Left cardiac atrium (tissue), 4 donors: ENCODE measurements at regions not wholly inside any gene's neighbourhood (a gene's known extent, or its start where the extent isn't known, plus 50 kb on each side); places are given as distances from the start of the nearest gene placed in this dataset.
A peak's percentile ranks its signal among the peaks of the same experiment; 100 is the strongest.
"Not testable (repeated sequence)": the region's sequence is repeated elsewhere in the genome, so short reads cannot be mapped to it uniquely, and the experiment has no call there.

ENCODE experiments used
- ATAC-seq, 2 donors: fragments of 200-7000 bp; cut with Tn5 transposase; one replicate each; pipeline ENCODE4 v1.9.1; 2020; ENCODE audit warnings: mild to moderate bottlenecking in 2 of 2, moderate library complexity in 2 of 2
- DNase-seq: peaks from one replicate; pipeline ENCODE4 v3.0.0-alpha.2; 2020
- intact Hi-C, 2 donors: fragments of 100-400 bp; cut with DNase I; formaldehyde crosslinking; loops; one replicate each; pipeline versions ENCODE4 v1.14.1 to v1.15.1; 2022 to 2023
- donor health status: DM: no; HTN: yes; CAD: no.
- donor health status: DM: no; HTN: yes; CAD: no; lungs with severe emphysema.
- donor health status: DM: yes; HTN: yes; CAD: no.
- donor health status: Dilated cardiomyopathy.

DNA sequence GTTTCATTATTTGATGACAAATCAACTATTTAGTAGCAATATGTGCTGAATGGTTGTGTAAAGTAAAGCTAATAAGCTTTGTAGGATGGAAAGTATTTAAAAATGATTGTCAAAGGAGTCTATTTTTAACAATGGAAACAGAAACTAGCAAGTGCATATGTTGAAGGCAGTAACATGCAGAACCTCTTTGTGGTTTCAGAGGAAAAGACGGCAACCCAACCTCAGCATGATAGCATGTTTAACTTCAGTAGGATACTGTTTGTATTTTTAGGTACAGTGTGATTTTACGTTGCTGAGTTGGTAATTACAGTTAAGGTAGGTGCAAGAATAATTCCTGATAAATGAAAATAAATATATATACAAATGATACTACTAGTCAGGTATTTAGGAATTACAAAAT is 545.4 kb downstream of the CDY1 start:
- DNase-seq, intact Hi-C loops, ATAC-seq: not testable (repeated sequence)

DNA sequence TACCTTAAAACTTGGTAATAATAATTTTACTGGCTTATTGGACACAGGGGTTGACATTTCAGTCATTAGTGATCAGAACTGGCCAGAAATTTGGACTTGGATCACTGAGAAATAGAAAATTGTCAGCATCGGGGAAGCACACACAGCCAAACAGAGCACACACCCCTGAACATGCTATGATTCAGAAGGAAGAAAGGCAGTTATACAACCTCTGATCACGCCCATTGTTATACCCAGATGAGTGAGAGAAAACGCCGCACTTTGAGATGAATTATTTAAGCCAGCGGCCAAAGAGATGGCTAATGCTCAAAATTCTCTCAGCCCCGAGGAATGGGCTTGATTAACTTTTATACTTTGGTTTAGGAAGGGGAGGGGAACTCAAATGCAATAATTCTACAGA is 557.4 kb downstream of the CDY1 start:
- ATAC-seq, DNase-seq, intact Hi-C loops: not testable (repeated sequence)

DNA sequence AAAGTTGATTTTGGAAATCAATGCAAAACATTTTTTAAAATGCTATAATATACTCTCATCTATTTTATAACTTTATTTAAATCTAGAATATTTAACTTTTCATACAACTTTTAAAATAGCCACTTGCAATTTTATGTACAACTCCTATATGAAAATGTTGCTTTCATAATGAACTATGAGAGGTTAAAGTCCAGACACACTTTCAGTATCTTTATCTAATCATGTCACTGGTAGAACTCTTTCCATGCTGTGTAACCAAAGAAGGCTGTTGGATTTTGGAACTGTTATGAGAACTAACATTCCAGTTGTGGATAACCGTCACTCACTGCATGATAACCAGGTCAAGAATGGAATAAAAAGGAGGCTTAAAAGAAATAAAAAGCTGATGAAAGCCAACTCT is 603.1 kb downstream of the CDY1 start:
- intact Hi-C loops, ATAC-seq: not testable (repeated sequence)

GRCh38 chrY:26225468-26225867 is 603.6 kb downstream of the CDY1 start:
- DNase-seq, ATAC-seq, intact Hi-C loops: not testable (repeated sequence)

More for the DNA sequence above, 603.1 kb downstream of the CDY1 start:
- not testable (repeated sequence) for DNase-seq

- DNase-seq, intact Hi-C loops, ATAC-seq: not testable (repeated sequence)
Observed at GRCh38 chrY:26240944-26241343, 619.0 kb downstream of the CDY1 start.

DNA sequence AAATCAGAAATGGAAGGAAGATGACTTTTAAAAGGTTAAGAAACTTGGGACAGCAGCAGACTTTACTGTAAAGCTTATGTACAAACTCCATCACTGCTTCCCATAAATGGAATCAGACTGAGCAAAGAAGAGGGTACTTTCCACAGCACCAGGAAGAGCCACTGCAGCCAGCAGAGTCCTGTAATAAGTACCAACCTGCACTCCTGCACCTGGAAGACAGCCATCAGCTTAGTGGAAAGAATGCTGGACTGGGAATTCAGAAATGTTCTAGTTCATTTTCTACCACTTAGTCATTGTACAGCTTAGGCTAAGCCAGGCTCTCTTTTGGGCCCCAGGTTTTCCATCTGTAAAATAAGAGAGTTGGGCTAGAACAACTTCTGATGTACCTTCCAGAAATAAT is 632.3 kb downstream of the CDY1 start:
- intact Hi-C loops, DNase-seq: not testable (repeated sequence)
- ATAC-seq, result peak in 1 of 2 donors; percentile 44

DNA sequence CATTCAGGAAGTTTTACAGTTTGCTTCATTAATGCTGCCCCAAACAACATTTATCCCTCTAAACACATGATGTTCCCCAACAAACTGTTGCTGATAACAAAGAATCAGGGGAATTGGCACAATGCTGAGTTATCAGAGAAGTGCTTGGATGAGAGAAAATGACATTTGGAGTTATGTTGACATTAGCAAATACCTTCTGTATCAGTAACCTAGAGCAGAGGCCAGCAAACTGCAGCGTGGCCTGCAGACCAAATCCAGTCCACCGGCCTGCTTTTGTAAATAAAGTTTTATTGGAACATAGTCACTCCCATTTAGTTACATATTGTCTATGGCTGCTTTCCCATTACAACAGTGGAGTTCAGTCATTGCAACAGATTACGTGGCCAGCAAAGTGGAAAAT is 643.5 kb downstream of the CDY1 start:
- ATAC-seq, DNase-seq: not testable (repeated sequence)

DNA sequence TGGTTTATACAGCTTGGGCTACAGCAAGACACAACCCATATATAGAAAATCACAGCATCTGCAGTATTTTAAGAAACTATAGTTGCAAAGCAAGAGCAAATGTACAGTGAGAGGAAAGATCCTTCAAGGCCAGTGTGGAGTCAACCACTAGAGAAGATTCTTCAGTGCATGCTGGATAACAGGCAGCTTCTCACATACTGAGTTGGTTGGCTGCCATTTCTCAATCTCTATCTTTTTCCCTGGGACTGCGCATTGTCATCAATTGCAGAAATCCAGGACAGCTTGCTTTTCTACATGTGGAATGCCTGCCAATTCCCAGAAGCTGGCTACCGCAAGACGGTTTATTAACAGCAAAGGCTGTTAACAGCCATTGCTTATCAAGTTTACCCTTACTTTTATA is 646.5 kb downstream of the CDY1 start:
- intact Hi-C loops, DNase-seq: not testable (repeated sequence)
- ATAC-seq, result peak in 1 of 2 donors; percentile 43

More for the DNA sequence above, 643.5 kb downstream of the CDY1 start:
- intact Hi-C loops, result not testable (repeated sequence)

DNA sequence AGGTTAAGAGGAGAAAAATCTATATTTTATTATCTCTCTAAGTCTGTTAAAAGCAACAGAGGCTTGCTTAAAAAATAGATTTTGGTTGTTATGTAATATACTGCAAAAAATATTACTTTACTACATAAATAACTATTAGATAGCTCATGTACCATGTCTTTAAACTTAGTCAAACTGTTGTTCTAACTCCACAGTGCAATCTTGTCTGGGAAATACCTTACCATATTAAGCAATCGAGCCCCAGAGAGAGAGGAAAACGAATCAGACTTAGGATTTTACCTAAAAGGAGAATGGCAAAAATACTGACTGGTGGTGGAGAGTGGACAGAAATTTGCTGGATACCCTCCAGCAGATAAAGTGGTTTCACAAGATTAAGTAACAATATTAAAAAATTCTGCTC is 647.0 kb downstream of the CDY1 start:
- DNase-seq, intact Hi-C loops: not testable (repeated sequence)
- peak in 1 of 2 donors; percentile 71 for ATAC-seq

- DNase-seq, intact Hi-C loops, ATAC-seq: not testable (repeated sequence)
Observed at GRCh38 chrY:26273089-26273488, 651.2 kb downstream of the CDY1 start.

DNA sequence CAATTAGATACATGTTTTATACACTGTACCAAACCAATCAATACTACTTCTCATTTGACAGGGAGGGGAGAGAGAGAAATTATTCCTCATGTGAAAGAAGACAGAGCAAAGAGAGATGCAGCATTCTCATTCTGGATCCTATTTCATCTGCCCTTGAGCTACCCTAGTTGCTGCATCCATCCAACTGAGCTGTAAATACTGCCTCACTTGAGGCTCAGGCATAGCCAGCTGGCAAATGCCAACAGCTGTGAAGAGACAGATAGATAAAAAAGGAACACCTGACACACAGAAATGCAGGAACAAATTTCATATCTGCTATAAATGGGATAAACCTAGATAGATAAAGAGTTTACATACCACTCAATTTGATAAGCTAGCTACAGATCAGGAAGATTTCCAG is 684.1 kb downstream of the CDY1 start:
- ATAC-seq, DNase-seq, intact Hi-C loops: not testable (repeated sequence)

GRCh38 chrY:26306630-26307385 is 684.9 kb downstream of the CDY1 start:
- ATAC-seq, DNase-seq, intact Hi-C loops: not testable (repeated sequence)

- not testable (repeated sequence) for ATAC-seq, DNase-seq
Observed at GRCh38 chrY:26308308-26308707, 686.4 kb downstream of the CDY1 start.

GRCh38 chrY:26315065-26315464 is 693.1 kb downstream of the CDY1 start:
- intact Hi-C loops, ATAC-seq, DNase-seq: not testable (repeated sequence)

More at GRCh38 chrY:26308308-26308707, 686.4 kb downstream of the CDY1 start:
- intact Hi-C loops, result not testable (repeated sequence)

- ATAC-seq, DNase-seq, intact Hi-C loops: not testable (repeated sequence)
Observed at GRCh38 chrY:26319488-26320202, 697.7 kb downstream of the CDY1 start.

- DNase-seq, intact Hi-C loops, ATAC-seq: not testable (repeated sequence)
Observed at GRCh38 chrY:26322756-26323155, 700.8 kb downstream of the CDY1 start.

DNA sequence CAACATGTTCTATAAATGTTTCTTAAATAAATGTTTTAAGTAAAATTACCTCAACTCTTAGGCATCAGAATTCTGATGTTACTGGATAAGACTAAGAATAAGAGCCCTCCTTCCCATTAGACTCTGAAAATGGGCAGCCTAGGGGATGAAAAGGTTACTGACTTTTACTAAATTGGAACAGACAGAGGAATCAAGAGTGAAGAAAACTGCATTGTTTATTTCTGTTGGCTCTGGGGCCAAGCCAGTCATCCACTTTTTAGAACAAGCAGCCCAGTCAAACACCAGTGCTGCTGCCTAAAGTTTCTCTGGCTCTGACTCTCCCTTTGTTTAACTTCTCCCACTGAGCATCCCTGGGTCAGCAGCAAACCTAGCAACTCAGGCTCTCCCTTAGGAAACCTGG is 731.0 kb downstream of the CDY1 start:
- ATAC-seq, intact Hi-C loops, DNase-seq: not testable (repeated sequence)

DNA sequence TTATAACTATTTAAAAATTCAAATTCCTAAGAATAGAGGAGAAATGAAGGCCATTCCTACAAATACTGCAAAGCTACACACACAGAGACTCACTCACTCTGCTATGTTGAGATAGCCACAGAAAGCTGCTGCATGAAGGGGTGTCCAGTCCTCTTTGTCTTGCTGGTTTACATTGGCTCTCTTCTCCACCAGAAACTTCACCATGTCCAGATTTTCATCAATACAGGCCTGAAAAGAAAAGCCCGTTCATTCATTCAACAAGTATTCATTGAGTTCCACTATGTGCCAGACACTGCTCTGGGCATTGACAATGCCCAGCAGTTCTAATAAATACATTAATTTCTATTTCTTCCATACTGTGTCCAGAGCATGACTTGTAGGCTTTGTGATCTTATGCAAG is 732.3 kb downstream of the CDY1 start:
- intact Hi-C loops, result no loop called here
- no peak for DNase-seq
- no peak for ATAC-seq

GRCh38 chrY:26359869-26360268 is 738.0 kb downstream of the CDY1 start:
- intact Hi-C loops, DNase-seq: not testable (repeated sequence)
- peak in 1 of 2 donors; percentile 54 for ATAC-seq

GRCh38 chrY:26360472-26360871 is 738.6 kb downstream of the CDY1 start:
- intact Hi-C loops, DNase-seq: not testable (repeated sequence)
- peak in 1 of 2 donors; percentile 48 for ATAC-seq
